Ovary (tissue), 7 donors: ENCODE measurements at regions not wholly inside any gene's neighbourhood (a gene's known extent, or its start where the extent isn't known, plus 50 kb on each side); places are given as distances from the start of the nearest gene placed in this dataset.
"Not testable (repeated sequence)": the region's sequence is repeated elsewhere in the genome, so short reads cannot be mapped to it uniquely, and the experiment has no call there.

Experiments
- DNase-seq, 5 donors: peaks; one replicate each; pipeline ENCODE4 v3.0.0-alpha.2; 2019 to 2020
- H3K27ac ChIP-seq, 2 donors: fragments of 200-600 bp; one replicate each; pipeline versions ENCODE4 v1.5.1 to v1.8.0; 2019 to 2022
- H3K27me3 ChIP-seq: fragments of 200-600 bp; one replicate; pipeline ENCODE4 v1.8.0; 2022
- H3K36me3 ChIP-seq: fragments of 200-600 bp; sonication (generic); one replicate; pipeline ENCODE4 v1.5.1; 2019
- H3K4me1 ChIP-seq: one replicate; pipeline ENCODE4 v1.8.1; 2013; ENCODE audit warnings: mild to moderate bottlenecking, moderate library complexity; ENCODE audit not compliant: insufficient read depth
- H3K4me3 ChIP-seq: fragments of 200-600 bp; sonication (generic); one replicate; pipeline ENCODE4 v1.5.1; 2017
- H3K9me3 ChIP-seq, 2 donors: fragments of 200-600 bp in 1 of 2; sonication (generic) in 1 of 2; one replicate each; pipeline versions ENCODE4 v1.5.1 to v1.8.1; 2013 to 2019; ENCODE audit warnings: mild to moderate bottlenecking in 1 of 2, moderate library complexity in 1 of 2
- EP300 ChIP-seq: sonication (generic); formaldehyde crosslinking; IDR thresholded peaks from one replicate; pipeline ENCODE4 v1.6.1; 2017; ENCODE audit warnings: antibody characterized with exemption
- POLR2A ChIP-seq: fragments of 450-650 bp; IDR thresholded peaks from one replicate; pipeline ENCODE4 v1.6.1; 2017; ENCODE audit warnings: antibody characterized with exemption, mild to moderate bottlenecking, moderate library complexity
- WGBS, 3 donors: extraction: QIAGEN DNeasy Blood & Tissue Kit in 1 of 3; methylation state at CpG; one replicate each; pipeline versions ENCODE4 v1.1.5 to v1.1.7; 2013 to 2017; 5-methylcytosine and 5-hydroxymethylcytosine counted together
- intact Hi-C, 4 donors: fragments of 100-400 bp; cut with DNase I; formaldehyde crosslinking; loops; one replicate each; pipeline versions ENCODE4 v1.11.0 to v1.15.1; 2022 to 2023
- TF ChIP-seq, protein P1 (sequence below), 3 donors: fragments of 450-650 bp in 2 of 3; fragments of 200-600 bp in 1 of 3; IDR thresholded peaks; one replicate each; pipeline versions ENCODE4 v1.5.1 to v1.8.0; 2016 to 2022; ENCODE audit warnings: antibody characterized with exemption in 3 of 3, mild to moderate bottlenecking in 1 of 3
- donor health status: DM: no; HTN: no; CAD: no; lungs with moderate emphysema.
- donor health status: DM: no; HTN: no; CAD: no.
- donor health status: Bipolar disorder and iron deficiency.
- donor health status: DM: no; HTN: no; CAD: no.
- donor health status: DM: yes; HTN: yes; CAD: no.

DNA sequence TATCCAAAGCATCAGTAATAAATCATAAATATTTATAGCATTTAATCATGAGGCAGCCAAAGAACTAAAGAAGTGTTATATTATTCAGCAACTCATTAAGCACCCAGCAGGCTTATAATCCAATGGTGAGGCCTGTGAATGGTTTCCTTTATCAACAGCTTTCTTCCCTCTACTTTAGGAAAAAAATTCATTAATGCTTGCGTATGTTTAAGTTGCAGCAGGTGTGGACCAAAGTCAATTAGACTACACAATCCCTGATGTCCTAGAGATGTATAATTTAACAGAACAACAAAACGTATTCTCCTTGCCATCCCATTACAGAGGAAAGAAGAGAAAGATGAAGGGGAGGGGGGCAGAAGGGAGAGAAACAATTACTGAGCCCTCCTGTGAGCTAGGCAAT is 87.7 kb upstream of the MAGI3 start:
- no peak for TF ChIP-seq EP300
- TF ChIP-seq POLR2A = no peak
- TF ChIP-seq, protein P1, sequence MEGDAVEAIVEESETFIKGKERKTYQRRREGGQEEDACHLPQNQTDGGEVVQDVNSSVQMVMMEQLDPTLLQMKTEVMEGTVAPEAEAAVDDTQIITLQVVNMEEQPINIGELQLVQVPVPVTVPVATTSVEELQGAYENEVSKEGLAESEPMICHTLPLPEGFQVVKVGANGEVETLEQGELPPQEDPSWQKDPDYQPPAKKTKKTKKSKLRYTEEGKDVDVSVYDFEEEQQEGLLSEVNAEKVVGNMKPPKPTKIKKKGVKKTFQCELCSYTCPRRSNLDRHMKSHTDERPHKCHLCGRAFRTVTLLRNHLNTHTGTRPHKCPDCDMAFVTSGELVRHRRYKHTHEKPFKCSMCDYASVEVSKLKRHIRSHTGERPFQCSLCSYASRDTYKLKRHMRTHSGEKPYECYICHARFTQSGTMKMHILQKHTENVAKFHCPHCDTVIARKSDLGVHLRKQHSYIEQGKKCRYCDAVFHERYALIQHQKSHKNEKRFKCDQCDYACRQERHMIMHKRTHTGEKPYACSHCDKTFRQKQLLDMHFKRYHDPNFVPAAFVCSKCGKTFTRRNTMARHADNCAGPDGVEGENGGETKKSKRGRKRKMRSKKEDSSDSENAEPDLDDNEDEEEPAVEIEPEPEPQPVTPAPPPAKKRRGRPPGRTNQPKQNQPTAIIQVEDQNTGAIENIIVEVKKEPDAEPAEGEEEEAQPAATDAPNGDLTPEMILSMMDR (IDR thresholded peaks at IDR 0.05) = no peak
- no peaks in the 10 kb centered on the region for H3K36me3 ChIP-seq
- 49 to 93% (median 63%) methylated on average over 2 of the region's 2 CpGs for WGBS, 3 donors
- DNase-seq = no peak
- intact Hi-C loops = no loop called here
- H3K27ac ChIP-seq = no peak overlapping the region
- H3K9me3 ChIP-seq = no peaks in the 10 kb centered on the region
- no peak overlapping the region for H3K4me3 ChIP-seq
- no peaks in the 10 kb centered on the region for H3K27me3 ChIP-seq
- H3K4me1 ChIP-seq = no peaks in the 10 kb centered on the region

DNA sequence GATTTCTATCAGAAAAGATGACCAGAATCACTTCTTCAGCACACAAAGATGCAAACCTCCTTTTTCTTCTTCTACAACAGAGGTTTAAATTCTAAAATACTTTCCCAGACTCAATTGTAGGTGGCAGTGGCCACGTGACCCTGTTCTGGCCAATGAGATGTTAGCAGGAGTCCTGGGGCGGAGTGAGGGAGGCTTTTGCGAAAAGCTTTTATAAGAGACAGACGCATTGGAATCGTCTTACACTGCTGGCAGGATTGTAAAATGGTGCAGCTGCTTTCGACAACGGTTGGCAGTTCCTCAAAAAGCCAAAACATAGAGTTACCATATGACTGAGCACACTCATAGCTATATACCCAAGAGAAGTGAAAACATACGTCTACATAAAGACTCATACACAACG is 87.0 kb upstream of the MAGI3 start:
- H3K4me1 ChIP-seq = no peaks in the 10 kb centered on the region
- H3K4me3 ChIP-seq = no peak overlapping the region
- H3K9me3 ChIP-seq = no peaks in the 10 kb centered on the region
- H3K36me3 ChIP-seq = no peaks in the 10 kb centered on the region
- no peaks in the 10 kb centered on the region for H3K27me3 ChIP-seq
- no peak for DNase-seq
- TF ChIP-seq, protein P1 (IDR thresholded peaks at IDR 0.05) = no peak
- TF ChIP-seq POLR2A = no peak
- intact Hi-C loops = no loop called here
- H3K27ac ChIP-seq = no peak overlapping the region
- 82 to 86% (median 83%) methylated on average over 9 of the region's 9 CpGs for WGBS, 3 donors

DNA sequence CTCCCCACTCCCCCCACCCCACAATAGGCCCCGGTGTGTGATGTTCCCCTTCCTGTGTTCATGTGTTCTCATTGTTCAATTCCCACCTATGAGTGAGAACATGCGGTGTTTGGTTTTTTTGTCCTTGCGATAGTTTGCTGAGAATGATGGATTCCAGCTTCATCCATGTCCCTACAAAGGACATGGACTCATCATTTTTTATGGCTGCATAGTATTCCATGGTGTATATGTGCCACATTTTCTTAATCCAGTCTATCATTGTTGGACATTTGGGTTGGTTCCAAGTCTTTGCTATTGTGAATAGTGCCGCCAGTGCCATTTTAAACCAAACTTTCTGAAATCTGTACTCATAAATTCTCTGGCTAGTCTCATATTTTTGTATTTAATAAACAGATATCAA is 85.3 kb upstream of the MAGI3 start:
- DNase-seq, H3K4me3 ChIP-seq, H3K27ac ChIP-seq, H3K9me3 ChIP-seq, intact Hi-C loops, H3K27me3 ChIP-seq, H3K36me3 ChIP-seq, H3K4me1 ChIP-seq: not testable (repeated sequence)
- 96 to 97% (median 96%) methylated on average over 4 of the region's 4 CpGs for WGBS, 3 donors

DNA sequence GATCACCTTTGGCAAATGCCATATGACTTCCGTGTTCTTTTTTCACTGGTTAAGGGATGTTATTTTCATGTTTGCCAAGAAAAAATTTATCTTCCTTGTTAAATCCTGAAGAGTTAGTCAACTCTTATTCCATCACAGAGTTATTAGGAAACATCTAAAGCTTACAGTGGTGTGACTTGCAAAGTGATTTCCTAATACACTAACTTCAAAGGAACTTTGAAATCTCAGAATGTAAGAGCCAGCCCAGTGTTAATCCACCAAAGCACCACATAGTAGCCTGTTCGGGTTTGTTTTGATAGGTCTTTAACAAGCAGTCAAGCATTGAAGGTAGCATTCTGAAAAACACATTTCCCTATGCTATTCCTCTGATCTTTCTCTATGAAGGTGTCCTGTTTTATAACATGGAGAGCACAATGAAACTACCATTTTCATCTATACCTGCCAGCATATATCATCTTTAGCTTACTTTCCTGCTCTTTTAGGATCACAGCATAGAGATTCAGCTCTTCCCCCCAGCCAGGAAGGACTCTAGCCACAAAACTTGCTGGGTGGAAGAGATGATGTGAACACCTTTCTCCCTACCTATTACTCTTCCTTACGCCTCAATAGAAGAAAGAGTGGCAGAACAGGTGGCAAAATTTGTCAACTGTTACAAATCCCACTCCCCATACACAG is 82.4 kb upstream of the MAGI3 start:
- intact Hi-C loops = no loop called here
- no peaks in the 10 kb centered on the region for H3K36me3 ChIP-seq
- 59 to 64% (median 62%) methylated on average over 3 of the region's 3 CpGs for WGBS, 3 donors
- no peaks in the 10 kb centered on the region for H3K9me3 ChIP-seq
- no peaks in the 10 kb centered on the region for H3K4me1 ChIP-seq
- DNase-seq = no peak
- no peak overlapping the region for H3K27ac ChIP-seq
- no peak overlapping the region for H3K4me3 ChIP-seq
- H3K27me3 ChIP-seq = no peaks in the 10 kb centered on the region
- TF ChIP-seq EP300 = no peak

DNA sequence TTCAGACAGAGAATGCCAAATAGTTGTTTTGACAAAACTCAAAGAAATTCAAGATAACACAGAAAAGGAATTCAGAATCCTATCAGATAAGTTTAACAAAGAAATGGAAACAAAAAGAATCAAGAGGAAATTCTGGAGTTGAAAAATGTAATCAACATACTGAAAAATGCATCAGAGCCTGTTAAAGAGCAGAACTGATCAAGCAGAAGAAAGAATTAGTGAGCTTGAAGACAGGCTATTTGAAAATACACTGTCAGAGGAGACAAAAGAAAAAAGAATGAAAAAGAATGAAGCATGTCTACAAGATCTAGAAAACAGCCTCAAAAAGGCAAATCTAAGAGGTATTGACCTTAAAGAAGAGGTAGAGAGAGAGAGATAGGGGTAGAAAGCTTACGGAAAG is 77.7 kb upstream of the MAGI3 start:
- H3K27me3 ChIP-seq, H3K9me3 ChIP-seq, H3K4me1 ChIP-seq, intact Hi-C loops, H3K4me3 ChIP-seq, H3K36me3 ChIP-seq, H3K27ac ChIP-seq, DNase-seq: not testable (repeated sequence)
- WGBS, 3 donors = 89 to 100% (median 98%) methylated on average over 1 of the region's 1 CpG

DNA sequence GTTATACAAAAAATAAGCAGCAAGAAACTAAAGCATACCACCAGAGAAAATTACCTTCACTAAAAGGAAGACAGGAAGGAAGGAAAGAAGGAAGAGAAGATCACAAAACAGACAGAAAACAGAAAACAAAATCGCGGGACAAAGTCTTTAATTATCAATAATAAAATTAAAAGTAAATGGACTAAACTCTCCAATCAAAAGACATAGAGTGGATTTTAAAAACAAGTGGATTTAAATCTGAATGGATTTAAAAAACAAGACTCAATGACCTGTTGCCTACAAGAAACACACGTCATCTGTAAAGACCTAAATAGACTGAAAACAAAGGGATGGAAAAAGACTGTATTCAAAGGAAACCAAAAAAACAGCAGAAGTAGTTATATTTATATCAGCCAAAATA is 75.7 kb upstream of the MAGI3 start:
- Histone ChIP-seq H3K4me3 (no peak overlapping the region), H3K4me1 (no peaks in the 10 kb centered on the region), H3K27me3 (no peaks in the 10 kb centered on the region), H3K27ac (no peak overlapping the region), H3K36me3 (no peaks in the 10 kb centered on the region), H3K9me3 (no peaks in the 10 kb centered on the region)
- DNase-seq = no peak
- no peak for TF ChIP-seq EP300
- TF ChIP-seq, protein P1 (IDR thresholded peaks at IDR 0.05) = no peak
- no peak for TF ChIP-seq POLR2A
- 90 to 95% (median 91%) methylated on average over 3 of the region's 3 CpGs for WGBS, 3 donors
- intact Hi-C loops = no loop called here
